ENCODE measurements at regions not wholly inside any gene's neighbourhood (a gene's known extent, or its start where the extent isn't known, plus 50 kb on each side); places are given as distances from the start of the nearest gene placed in this dataset.

DNA sequence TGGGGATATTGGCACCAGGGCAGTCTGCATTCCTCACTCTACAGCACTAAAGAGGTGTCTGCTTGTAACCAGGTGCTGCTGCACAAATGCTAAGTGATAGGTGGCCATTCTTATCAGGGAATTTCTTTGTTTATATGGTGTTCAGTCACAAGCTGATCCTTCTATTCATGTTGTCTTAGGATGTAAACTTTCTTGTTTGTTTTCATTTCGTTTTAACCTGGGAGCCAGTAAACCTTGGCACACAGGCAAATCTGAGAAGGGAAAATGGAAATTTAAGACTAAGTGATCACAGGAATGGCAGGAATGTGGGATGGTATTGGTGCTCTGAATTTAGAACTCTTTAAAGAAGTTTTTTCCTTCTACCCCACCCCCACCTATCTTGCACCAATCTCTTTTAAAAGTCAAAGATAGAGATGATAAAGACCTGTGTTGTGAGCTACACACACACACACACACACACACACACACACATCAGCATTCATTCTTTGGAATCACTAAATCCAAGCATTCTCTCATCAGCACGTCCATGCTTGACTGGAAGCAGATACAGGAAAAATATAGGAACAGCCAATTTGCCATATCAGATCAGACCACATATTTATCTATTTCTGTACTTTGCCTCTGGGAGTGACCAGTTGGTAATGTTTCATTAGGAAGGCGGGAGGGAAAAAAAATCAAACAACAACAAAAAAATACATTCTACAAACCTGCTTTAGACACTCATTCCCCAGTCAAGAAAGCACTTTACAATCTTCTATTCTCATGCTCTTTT, 451.4 kb upstream of the ADGRL2 start:
- intact Hi-C loops (cut with micrococcal nuclease; ENCODE audit: unreplicated experiment) = no loop called here
- Mint-ChIP-seq H3K27me3 (ENCODE audit: unreplicated experiment) (no peaks in the 10 kb centered on the region), H3K36me3 (ENCODE audit: insufficient read depth, unreplicated experiment) (no peaks in the 10 kb centered on the region), H3K4me1 (ENCODE audit: low read depth, unreplicated experiment) (no peaks in the 10 kb centered on the region), H3K4me3 (ENCODE audit: low read depth, unreplicated experiment) (no peak overlapping the region), H3K27ac (ENCODE audit: unreplicated experiment) (no peak overlapping the region), H3K9me3 (ENCODE audit: low read depth, unreplicated experiment) (no peaks in the 10 kb centered on the region)
- no TSS peak for BruUV-seq (replicated peaks)
- no peak for DNase-seq
- TF ChIP-seq, protein P1, sequence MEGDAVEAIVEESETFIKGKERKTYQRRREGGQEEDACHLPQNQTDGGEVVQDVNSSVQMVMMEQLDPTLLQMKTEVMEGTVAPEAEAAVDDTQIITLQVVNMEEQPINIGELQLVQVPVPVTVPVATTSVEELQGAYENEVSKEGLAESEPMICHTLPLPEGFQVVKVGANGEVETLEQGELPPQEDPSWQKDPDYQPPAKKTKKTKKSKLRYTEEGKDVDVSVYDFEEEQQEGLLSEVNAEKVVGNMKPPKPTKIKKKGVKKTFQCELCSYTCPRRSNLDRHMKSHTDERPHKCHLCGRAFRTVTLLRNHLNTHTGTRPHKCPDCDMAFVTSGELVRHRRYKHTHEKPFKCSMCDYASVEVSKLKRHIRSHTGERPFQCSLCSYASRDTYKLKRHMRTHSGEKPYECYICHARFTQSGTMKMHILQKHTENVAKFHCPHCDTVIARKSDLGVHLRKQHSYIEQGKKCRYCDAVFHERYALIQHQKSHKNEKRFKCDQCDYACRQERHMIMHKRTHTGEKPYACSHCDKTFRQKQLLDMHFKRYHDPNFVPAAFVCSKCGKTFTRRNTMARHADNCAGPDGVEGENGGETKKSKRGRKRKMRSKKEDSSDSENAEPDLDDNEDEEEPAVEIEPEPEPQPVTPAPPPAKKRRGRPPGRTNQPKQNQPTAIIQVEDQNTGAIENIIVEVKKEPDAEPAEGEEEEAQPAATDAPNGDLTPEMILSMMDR (IDR thresholded peaks at IDR 0.05; ENCODE audit: unreplicated experiment) = no peak
- CTCF ChIA-PET = no interaction called here

DNA sequence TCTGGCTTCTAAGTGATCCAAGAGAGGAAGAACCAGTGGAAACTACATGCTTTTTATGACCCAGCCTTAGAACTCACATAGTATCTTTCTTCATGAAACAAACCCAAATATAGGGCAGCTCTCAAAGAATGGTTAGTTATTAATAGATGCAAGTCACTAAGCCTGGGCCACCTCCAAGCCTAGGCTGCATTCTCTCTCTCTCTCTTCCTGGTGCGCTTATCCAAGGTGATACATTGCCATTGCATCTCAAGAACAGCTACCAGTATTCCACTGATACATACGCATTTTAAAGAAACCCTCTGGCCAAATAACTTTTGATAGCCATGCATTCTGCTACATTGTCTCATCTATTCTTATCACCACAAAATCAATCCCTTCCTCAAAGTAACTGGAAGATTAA, 455.6 kb upstream of the ADGRL2 start:
- DNase-seq = no peak
- Mint-ChIP-seq H3K4me3 (ENCODE audit: low read depth, unreplicated experiment) (no peak overlapping the region), H3K9me3 (ENCODE audit: low read depth, unreplicated experiment) (no peaks in the 10 kb centered on the region), H3K27me3 (ENCODE audit: unreplicated experiment) (no peaks in the 10 kb centered on the region), H3K27ac (ENCODE audit: unreplicated experiment) (no peak overlapping the region), H3K36me3 (ENCODE audit: insufficient read depth, unreplicated experiment) (no peaks in the 10 kb centered on the region), H3K4me1 (ENCODE audit: low read depth, unreplicated experiment) (no peaks in the 10 kb centered on the region)
- BruUV-seq (replicated peaks) = no TSS peak
- intact Hi-C loops (cut with micrococcal nuclease; ENCODE audit: unreplicated experiment) = no loop called here
- TF ChIP-seq, protein P1 (IDR thresholded peaks at IDR 0.05; ENCODE audit: unreplicated experiment) = no peak
- CTCF ChIA-PET = no interaction called here

DNA sequence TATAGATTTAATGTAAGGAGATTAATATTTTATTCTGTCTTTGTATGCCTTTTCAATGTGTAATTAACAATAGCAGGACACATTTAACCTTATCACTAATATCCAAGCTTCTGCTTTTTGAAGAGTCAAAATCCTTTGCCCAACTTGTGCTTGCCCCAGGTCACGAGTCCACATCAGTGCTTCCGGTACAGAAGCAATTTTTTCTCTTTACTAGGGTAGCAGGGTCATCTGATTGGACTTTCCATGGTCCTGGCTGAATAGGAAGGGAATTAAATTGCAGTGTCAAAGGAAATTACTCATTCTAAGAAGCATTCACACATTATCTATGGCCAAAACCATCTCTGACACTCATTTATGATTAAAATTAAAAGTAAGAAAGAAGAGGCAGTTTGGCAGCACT, 460.5 kb upstream of the ADGRL2 start:
- H3K27ac Mint-ChIP-seq (ENCODE audit: unreplicated experiment) = no peak overlapping the region

DNA sequence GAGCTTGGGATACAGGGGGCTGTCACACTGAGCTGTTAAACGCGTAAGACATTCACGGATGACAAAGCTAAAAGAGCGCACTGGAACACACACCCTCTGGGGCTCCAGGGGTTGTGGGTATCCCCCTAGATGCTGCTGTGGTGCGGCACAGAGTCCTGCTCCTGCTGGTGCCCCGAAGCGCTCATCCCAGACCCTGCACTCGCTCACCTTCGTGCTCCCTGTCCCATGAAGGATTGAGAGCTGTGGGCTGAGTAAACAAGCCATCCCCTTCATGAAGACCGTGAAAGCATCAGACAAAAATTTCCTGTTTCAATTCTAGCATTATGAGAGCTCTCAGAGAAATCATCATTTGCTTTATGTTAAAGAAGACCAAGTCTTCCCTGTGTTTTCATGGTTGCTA, 463.5 kb upstream of the ADGRL2 start:
- Mint-ChIP-seq H3K27ac (ENCODE audit: unreplicated experiment) (no peak overlapping the region), H3K36me3 (ENCODE audit: insufficient read depth, unreplicated experiment) (no peaks in the 10 kb centered on the region), H3K9me3 (ENCODE audit: low read depth, unreplicated experiment) (peaks cover 2% of the 10 kb centered on the region), H3K4me1 (ENCODE audit: low read depth, unreplicated experiment) (no peaks in the 10 kb centered on the region), H3K27me3 (ENCODE audit: unreplicated experiment) (no peaks in the 10 kb centered on the region), H3K4me3 (ENCODE audit: low read depth, unreplicated experiment) (no peak overlapping the region)
- no TSS peak for BruUV-seq (replicated peaks)
- CTCF ChIA-PET = no interaction called here
- intact Hi-C loops (cut with micrococcal nuclease; ENCODE audit: unreplicated experiment) = no loop called here
- TF ChIP-seq, protein P1 (IDR thresholded peaks at IDR 0.05; ENCODE audit: unreplicated experiment) = no peak
- DNase-seq = no peak

More for the DNA sequence above, 460.5 kb upstream of the ADGRL2 start:
- CTCF ChIA-PET = no interaction called here
- H3K9me3 Mint-ChIP-seq (ENCODE audit: low read depth, unreplicated experiment) = peaks cover 2% of the 10 kb centered on the region
- no peaks in the 10 kb centered on the region for H3K4me1 Mint-ChIP-seq (ENCODE audit: low read depth, unreplicated experiment)
- DNase-seq = no peak
- TF ChIP-seq, protein P1 (IDR thresholded peaks at IDR 0.05; ENCODE audit: unreplicated experiment) = no peak
- BruUV-seq (replicated peaks) = no TSS peak
- no peaks in the 10 kb centered on the region for H3K27me3 Mint-ChIP-seq (ENCODE audit: unreplicated experiment)
- no peak overlapping the region for H3K4me3 Mint-ChIP-seq (ENCODE audit: low read depth, unreplicated experiment)
- intact Hi-C loops (cut with micrococcal nuclease; ENCODE audit: unreplicated experiment) = no loop called here
- H3K36me3 Mint-ChIP-seq (ENCODE audit: insufficient read depth, unreplicated experiment) = no peaks in the 10 kb centered on the region
